CD1c-positive myeloid dendritic cell (primary cell): ENCODE measurements at regions not wholly inside any gene's neighbourhood (a gene's known extent, or its start where the extent isn't known, plus 50 kb on each side); places are given as distances from the start of the nearest gene placed in this dataset.
A peak's percentile ranks its signal among the peaks of the same experiment; 100 is the strongest.
"Not testable (repeated sequence)": the region's sequence is repeated elsewhere in the genome, so short reads cannot be mapped to it uniquely, and the experiment has no call there.

Experiments
- DNase-seq: peaks from one replicate; pipeline ENCODE4 v3.0.0-alpha.2; 2016; ENCODE audit errors: extremely low spot score

GRCh38 chr2:194291104-194291503 is 1365.9 kb upstream of the SLC39A10 start:
- DNase-seq = no peak

- no peak for DNase-seq
Measured at GRCh38 chr2:194289712-194290346, 1367.2 kb upstream of the SLC39A10 start.

GRCh38 chr2:194276667-194277066 is 1380.4 kb upstream of the SLC39A10 start:
- not testable (repeated sequence) for DNase-seq

GRCh38 chr2:194271293-194271961 is 1385.6 kb upstream of the SLC39A10 start:
- DNase-seq = no peak

GRCh38 chr2:194270648-194271047 is 1386.4 kb upstream of the SLC39A10 start:
- DNase-seq = no peak

- DNase-seq = no peak
Measured at GRCh38 chr2:194264586-194264985, 1392.4 kb upstream of the SLC39A10 start.

- no peak for DNase-seq
Measured at GRCh38 chr2:194260185-194260584, 1396.8 kb upstream of the SLC39A10 start.

- no peak for DNase-seq
Measured at GRCh38 chr2:194257095-194257494, 1399.9 kb upstream of the SLC39A10 start.

- no peak for DNase-seq
Measured at GRCh38 chr2:194253528-194254259, 1403.3 kb upstream of the SLC39A10 start.

- no peak for DNase-seq
Measured at GRCh38 chr2:194252127-194252526, 1404.9 kb upstream of the SLC39A10 start.

GRCh38 chr2:194232600-194232999 is 1424.4 kb upstream of the SLC39A10 start:
- DNase-seq = no peak

GRCh38 chr2:194223218-194223617 is 1433.8 kb upstream of the SLC39A10 start:
- DNase-seq = no peak

- DNase-seq = no peak
Measured at GRCh38 chr2:194214192-194214591, 1442.8 kb upstream of the SLC39A10 start.

- no peak for DNase-seq
Measured at GRCh38 chr2:194205568-194206227, 1451.3 kb upstream of the SLC39A10 start.

GRCh38 chr2:194203898-194204297 is 1453.1 kb upstream of the SLC39A10 start:
- no peak for DNase-seq

GRCh38 chr2:194182888-194183287 is 1474.1 kb upstream of the SLC39A10 start:
- no peak for DNase-seq

- DNase-seq = no peak
Measured at GRCh38 chr2:194176134-194176533, 1480.9 kb upstream of the SLC39A10 start.

- DNase-seq = peak; percentile 12
Measured at GRCh38 chr2:194166818-194167217, 1490.2 kb upstream of the SLC39A10 start.

GRCh38 chr2:194155431-194155830 is 1501.6 kb upstream of the SLC39A10 start:
- no peak for DNase-seq

- DNase-seq = no peak
Measured at GRCh38 chr2:194151231-194151630, 1505.8 kb upstream of the SLC39A10 start.

- no peak for DNase-seq
Measured at GRCh38 chr2:194135463-194135862, 1521.6 kb upstream of the SLC39A10 start.

- DNase-seq = no peak
Measured at GRCh38 chr2:194128810-194129209, 1528.2 kb upstream of the SLC39A10 start.
